CD4-positive, alpha-beta T cell treated with Interleukin-2 at 100 ng/mL for 4 hours (primary cell): ENCODE measurements at regions not wholly inside any gene's neighbourhood (a gene's known extent, or its start where the extent isn't known, plus 50 kb on each side); places are given as distances from the start of the nearest gene placed in this dataset.
"Not testable (repeated sequence)": the region's sequence is repeated elsewhere in the genome, so short reads cannot be mapped to it uniquely, and the experiment has no call there.

ENCODE experiments used
- DNase-seq: peaks from one replicate; pipeline ENCODE4 v3.0.0-alpha.2; 2020; ENCODE audit warnings: low spot score

DNA sequence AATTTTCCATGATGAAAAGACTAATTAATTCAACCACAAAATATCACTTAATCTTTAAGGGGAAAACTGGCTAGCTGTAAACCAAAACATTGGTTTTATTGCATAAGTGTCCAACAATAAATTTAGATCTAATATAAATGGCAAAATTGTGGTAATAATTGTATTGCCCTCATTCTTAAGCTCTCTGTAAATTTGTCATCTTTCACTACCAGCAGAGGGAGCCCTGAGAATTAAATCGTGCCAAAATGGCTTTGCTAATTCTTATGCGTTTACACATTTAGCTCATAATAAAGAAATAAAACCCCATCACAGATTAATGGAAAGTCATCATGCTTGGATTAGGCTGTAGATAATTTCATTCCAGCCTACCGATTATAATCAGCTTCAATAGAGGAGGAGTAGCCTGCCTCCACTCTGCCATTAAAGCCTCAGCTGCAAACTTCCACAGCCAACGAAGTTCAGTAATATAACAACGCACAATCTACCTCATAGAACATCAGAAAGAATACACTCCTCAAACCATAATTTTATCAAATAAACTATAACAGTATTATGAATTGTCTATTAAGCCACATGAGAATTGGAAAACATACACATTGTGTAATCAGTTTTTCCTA is 70.0 kb upstream of the ATP5MC3 start:
- DNase-seq = peak; percentile 29

DNA sequence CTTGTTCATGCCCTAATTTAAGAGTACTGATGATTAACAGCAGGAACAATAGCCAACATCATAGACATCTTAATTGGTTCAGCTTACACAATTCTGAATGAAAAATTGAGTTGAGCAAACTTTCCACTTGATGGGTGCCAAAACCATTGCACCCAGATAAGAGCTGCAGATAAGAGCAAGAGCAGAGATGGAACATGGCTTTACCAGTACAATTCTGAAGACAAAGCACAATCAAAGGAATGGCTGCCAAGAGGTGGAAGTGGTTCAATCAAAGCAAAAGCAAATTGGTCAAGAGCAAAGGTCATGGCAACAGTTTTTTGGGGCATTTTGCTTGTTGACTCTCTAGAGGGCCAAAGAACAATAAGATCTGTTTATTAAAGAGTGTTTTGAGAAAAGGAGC is 65.6 kb upstream of the ATP5MC3 start:
- no peak for DNase-seq

DNA sequence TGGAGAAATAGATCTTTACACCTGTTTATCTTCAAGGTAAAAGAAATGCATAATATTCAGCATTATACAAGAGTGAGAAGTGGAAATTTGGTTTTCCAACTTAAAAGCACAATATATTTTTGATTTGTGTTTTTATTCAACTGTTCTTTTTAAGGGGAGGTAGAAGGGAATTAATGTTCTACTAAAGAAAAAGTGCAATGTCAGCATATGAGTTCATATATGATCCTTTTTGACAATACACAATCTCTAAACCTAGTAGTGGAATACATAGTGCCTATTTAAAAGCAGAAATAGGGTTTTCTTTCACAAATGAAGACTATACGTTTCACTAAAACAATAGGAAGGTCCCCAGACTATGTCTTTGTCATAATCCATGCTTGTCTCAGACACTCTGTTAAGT is 63.2 kb upstream of the ATP5MC3 start:
- DNase-seq = no peak

DNA sequence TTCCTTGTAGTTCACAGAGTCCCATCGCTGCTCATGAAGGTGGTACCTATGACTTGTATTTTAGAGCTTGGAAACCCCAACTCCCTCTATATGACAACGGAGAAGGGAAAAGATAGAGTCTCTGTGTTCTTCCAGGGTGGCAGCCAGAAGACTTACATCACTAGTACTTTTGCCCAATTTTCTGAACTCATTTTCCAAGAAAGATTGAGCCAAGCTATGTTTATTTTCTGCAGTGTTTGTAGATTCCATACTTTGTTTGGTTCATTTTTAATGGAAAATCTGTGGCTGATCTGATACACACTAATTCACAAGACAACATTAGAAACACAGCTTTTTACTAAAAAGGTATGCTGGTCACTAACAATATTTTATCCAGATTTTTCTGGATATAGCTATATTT is 60.2 kb upstream of the ATP5MC3 start:
- DNase-seq = no peak

DNA sequence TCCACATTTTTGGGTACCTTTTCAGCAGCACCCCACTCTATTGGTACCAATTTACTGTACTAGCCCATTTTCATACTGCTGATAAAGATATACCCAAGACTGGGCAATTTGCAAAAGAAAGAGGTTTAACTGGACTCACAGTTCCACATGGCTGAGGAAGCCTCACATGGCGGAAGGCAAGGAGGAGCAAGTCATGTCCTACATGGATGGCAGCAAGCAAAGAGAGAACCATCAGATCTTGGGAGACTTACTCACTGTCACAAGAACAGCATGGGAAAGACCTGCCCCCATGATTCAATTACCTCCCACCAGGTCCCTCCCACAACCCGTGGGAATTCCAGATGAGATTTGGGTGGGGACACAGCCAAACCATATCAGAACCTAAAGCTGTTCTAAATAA is 58.5 kb upstream of the ATP5MC3 start:
- DNase-seq = not testable (repeated sequence)

DNA sequence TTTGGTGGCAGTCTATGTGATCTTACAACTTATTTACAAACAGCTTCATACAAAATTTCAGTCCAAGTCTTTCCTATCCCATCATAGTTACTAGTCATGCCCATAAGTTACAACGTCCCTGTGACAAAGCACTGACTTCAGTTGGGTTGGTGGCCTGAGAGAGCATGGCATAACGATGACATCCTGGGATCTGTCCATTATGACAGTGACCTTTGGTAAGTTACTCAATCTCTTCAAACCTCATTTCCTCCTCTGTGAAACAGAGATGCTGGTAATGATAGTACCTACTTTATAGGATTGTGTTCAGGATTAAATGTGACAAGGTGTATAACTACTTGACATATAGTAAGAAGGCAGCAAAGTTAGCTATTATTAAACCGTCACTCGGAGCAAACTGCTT is 55.4 kb upstream of the ATP5MC3 start:
- DNase-seq = no peak

DNA sequence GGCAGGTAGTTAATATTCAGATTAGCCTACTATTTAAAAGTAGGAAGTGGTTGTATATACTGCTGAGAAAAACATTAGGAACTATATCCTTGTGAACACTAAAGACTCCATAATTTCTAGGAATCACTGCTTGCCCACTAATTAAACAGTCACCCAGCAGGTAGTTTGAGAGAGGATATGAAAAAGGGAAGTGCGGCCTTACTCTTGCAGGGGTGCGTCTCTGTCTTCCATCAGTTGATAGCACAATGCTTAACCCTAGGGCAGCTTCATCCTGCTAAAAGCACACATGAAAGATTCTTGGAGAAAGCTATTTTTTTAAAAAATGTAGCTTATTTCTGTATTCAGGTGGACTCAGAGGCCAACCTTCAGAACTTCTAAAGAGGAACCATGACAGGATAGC is 53.1 kb upstream of the ATP5MC3 start:
- DNase-seq = no peak

DNA sequence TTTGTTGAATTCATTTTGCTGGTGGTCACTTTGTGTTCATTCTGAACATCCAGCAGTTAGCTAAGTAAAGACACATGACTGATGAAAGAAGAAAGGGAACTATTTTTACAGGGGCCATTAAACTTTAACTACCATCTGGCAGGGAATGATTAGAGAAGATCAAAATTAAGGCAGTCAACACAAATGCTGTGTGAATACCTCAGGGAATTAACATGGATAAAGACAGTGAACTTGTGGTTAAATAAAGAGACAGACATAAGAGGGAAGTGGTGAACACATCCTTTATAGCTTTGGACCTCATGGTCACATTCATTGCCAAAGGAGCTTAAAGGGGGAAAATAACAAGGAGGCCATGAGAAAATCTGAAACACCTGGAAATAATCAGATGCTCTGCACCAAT is 52.6 kb upstream of the ATP5MC3 start:
- DNase-seq = no peak

DNA sequence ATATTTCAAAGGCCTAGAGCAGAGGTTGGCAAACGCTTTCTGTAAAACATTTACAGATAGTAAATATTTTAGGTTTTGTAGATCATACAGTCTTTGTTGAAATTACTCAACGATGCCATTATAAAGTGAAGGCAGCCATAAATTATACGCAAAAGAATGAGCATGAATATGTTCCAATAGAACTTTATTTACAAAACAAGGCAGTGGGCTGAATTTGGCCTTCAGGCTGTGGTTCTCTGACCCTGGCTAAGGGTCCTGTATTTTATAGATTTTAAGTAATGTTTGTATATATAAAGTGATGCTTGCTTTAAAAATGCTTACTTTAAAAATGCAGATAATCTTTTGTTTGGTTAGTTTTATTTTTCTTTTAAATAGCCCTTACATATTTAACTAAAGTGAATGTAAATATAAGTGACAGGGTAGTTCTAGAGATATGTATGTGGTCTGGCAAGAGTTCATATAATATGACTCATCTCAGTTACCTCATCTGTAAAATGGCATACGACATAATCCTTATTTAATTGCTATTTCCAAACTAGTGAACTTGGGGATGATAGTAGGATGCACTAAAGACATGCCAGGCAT is 51.7 kb upstream of the ATP5MC3 start:
- DNase-seq = no peak
